Spleen (tissue), 7 donors: ENCODE measurements at regions not wholly inside any gene's neighbourhood (a gene's known extent, or its start where the extent isn't known, plus 50 kb on each side); places are given as distances from the start of the nearest gene placed in this dataset.

Experiments
- POLR2A ChIP-seq, 3 donors: fragments of 450-650 bp; IDR thresholded peaks; one replicate each; pipeline ENCODE4 v1.5.1; 2017; ENCODE audit warnings: antibody characterized with exemption in 3 of 3, mild to moderate bottlenecking in 1 of 3
- TF ChIP-seq, protein P1 (sequence below), 11 experiments: fragments of 200-600 bp in 7 of 11; fragments of 450-650 bp in 4 of 11; sonication (generic) in 4 of 11; IDR thresholded peaks in 8 of 11; conservative IDR thresholded peaks in 3 of 11; 1 replicate in 7 of 11; 2 replicates in 4 of 11; pipeline versions ENCODE4 v1.4.0 to v1.8.0; 2016 to 2021; ENCODE audit warnings: antibody characterized with exemption in 11 of 11, inconsistent platforms in 4 of 11, mild to moderate bottlenecking in 1 of 11
- donor health status: DM: no; HTN: no; CAD: no; lungs with moderate emphysema.
- donor health status: DM: no; HTN: no; CAD: no.
- donor health status: DM: no; HTN: no; CAD: no.

DNA sequence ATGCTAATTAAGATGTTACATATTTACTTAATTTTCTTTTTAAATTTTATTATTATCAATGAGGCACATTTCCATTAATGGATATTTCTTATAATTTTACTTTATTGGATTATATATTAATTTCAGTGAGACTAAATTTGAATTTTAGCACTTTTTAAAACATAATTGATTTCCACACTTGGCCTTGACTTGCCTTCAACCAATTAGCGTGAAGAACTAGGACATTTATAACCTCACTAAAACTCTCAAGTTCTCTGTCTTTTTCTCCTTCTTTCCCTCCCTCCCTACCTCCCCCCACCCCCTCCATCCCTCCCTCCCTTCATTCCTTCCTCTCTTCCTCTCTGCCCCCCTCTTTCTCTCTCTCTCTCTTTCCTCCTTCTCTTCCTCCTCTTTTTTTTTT, 1618.1 kb downstream of the C4orf33 start:
- TF ChIP-seq POLR2A (IDR thresholded peaks at IDR 0.05) = no peak
- TF ChIP-seq, protein P1, sequence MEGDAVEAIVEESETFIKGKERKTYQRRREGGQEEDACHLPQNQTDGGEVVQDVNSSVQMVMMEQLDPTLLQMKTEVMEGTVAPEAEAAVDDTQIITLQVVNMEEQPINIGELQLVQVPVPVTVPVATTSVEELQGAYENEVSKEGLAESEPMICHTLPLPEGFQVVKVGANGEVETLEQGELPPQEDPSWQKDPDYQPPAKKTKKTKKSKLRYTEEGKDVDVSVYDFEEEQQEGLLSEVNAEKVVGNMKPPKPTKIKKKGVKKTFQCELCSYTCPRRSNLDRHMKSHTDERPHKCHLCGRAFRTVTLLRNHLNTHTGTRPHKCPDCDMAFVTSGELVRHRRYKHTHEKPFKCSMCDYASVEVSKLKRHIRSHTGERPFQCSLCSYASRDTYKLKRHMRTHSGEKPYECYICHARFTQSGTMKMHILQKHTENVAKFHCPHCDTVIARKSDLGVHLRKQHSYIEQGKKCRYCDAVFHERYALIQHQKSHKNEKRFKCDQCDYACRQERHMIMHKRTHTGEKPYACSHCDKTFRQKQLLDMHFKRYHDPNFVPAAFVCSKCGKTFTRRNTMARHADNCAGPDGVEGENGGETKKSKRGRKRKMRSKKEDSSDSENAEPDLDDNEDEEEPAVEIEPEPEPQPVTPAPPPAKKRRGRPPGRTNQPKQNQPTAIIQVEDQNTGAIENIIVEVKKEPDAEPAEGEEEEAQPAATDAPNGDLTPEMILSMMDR (IDR thresholded peaks at IDR 0.05 in 8 of 11, conservative IDR thresholded peaks at IDR 0.05 in 3 of 11) = no peak
